ENCODE measurements at regions not wholly inside any gene's neighbourhood (a gene's known extent, or its start where the extent isn't known, plus 50 kb on each side); places are given as distances from the start of the nearest gene placed in this dataset.

DNA sequence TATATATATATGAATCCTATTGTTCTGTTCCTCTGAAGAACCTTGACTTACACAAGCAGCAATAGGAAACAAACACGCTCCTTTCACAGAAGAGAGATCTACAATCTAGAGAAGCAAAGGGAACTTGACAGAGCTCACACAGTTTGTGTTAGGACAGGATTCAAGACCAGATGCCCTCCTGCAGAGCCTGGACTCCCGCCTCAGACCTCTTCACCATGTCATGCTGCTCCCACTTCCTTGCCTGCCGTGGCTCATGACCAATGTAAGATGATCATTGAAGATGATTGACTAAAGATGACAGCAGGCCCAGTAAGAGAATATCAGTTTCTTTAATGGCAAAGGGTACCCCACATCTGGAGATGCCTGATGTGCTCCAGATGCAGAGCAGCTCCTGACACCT lies 111.2 kb upstream of the AGAP1 start:
- peaks cover 5 to 7% of the 10 kb centered on the region in 2 donors for H3K4me1 ChIP-seq (ENCODE audit: control insufficient read depth in 2 of 2, insufficient read depth in 1 of 2, low read depth in 1 of 2, low read length in 2 of 2)
- WGBS, 2 donors (ENCODE audit: extremely low coverage in 2 of 2, insufficient read length in 2 of 2, insufficient replicate concordance in 1 of 2) = no CpG with 5 or more reads among the region's 3 CpGs

DNA sequence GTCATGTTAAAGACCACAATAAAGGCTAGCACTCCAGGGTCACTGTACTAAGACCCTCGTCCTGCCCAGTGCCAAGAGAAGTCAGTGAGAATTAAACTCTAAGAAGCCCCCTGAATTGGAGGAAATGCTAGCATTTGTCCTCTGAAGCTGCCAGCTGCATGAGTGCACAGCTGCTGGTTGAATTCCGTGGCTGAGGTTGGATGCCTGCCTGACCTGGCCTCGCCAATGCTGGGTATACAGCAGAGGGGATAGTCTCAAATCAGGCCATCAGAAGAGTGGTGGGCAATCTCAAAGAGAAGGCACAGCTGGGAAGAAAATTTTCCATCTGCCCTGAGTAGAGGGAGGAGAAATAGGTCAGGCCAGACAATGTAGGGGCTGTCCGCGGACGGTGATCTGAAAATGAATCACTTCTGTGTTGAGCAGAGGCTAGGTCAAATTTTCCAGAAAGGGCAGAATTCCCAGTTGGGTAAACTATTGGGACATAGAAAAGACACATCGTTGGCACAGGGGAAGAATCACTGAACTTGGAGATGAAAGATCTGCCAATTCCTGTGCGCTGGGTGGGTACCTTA lies 110.5 kb upstream of the AGAP1 start:
- H2BK120ac ChIP-seq (ENCODE audit: low read depth, low read length) = no peak overlapping the region
- no peak overlapping the region for H4K91ac ChIP-seq (ENCODE audit: low read depth, low read length, poor library complexity)
- no peak overlapping the region for H2AK5ac ChIP-seq (ENCODE audit: low read depth, low read length)
- no peak overlapping the region for H3K9ac ChIP-seq (ENCODE audit: low read depth, low read length, poor library complexity)
- H2BK12ac ChIP-seq (ENCODE audit: low read length) = no peak overlapping the region
- H3K4me3 ChIP-seq (ENCODE audit: low read length in 2 of 2) = no peak overlapping the region
- no peak for DNase-seq (ENCODE audit: low spot score)
- H3K79me1 ChIP-seq (ENCODE audit: low read depth, low read length) = no peaks in the 10 kb centered on the region
- H3K27ac ChIP-seq (replicated peaks; ENCODE audit: low read length) = no peak overlapping the region
- no peak overlapping the region for H2BK5ac ChIP-seq (ENCODE audit: low read length)
- H3K4me1 ChIP-seq (ENCODE audit: control insufficient read depth in 2 of 2, insufficient read depth in 1 of 2, low read depth in 1 of 2, low read length in 2 of 2) = peaks cover 5 to 7% of the 10 kb centered on the region in 2 donors
- no peak overlapping the region for H3K14ac ChIP-seq (ENCODE audit: low read length)
- no peaks in the 10 kb centered on the region for H3K36me3 ChIP-seq (replicated peaks in 1 of 2; ENCODE audit: control insufficient read depth in 2 of 2, insufficient read depth in 2 of 2, low read length in 2 of 2)
- no peak overlapping the region for H3K23ac ChIP-seq (ENCODE audit: low read depth, low read length, poor library complexity)
- no CpG with 5 or more reads among the region's 8 CpGs for WGBS, 2 donors (ENCODE audit: extremely low coverage in 2 of 2, insufficient read length in 2 of 2, insufficient replicate concordance in 1 of 2)
- no peak overlapping the region for H2BK15ac ChIP-seq (ENCODE audit: low read length)
- H3K27me3 ChIP-seq (ENCODE audit: control insufficient read depth in 3 of 3, insufficient read depth in 3 of 3, low read depth in 1 of 3, low read length in 3 of 3) = no peaks in the 10 kb centered on the region
- no peaks in the 10 kb centered on the region for H3K9me3 ChIP-seq (replicated peaks in 1 of 2; ENCODE audit: control insufficient read depth in 2 of 2, insufficient read depth in 1 of 2, low read depth in 1 of 2, low read length in 2 of 2)
- no peak overlapping the region for H3K4me2 ChIP-seq (ENCODE audit: insufficient read depth, low read length, poor library complexity, severe bottlenecking)
- H2AFZ ChIP-seq (ENCODE audit: low read length) = no peak overlapping the region
- H4K8ac ChIP-seq (ENCODE audit: low read depth, low read length) = no peak overlapping the region
- no peak overlapping the region for H3K4ac ChIP-seq (ENCODE audit: low read length)
- H3K18ac ChIP-seq (ENCODE audit: low read length) = no peak overlapping the region

More for the DNA sequence above, 111.2 kb upstream of the AGAP1 start:
- Histone ChIP-seq H2BK5ac (ENCODE audit: low read length) (no peak overlapping the region), H3K9ac (ENCODE audit: low read depth, low read length, poor library complexity) (no peak overlapping the region), H3K18ac (ENCODE audit: low read length) (no peak overlapping the region), H3K4me2 (ENCODE audit: insufficient read depth, low read length, poor library complexity, severe bottlenecking) (no peak overlapping the region), H3K4ac (ENCODE audit: low read length) (no peak overlapping the region), H3K23ac (ENCODE audit: low read depth, low read length, poor library complexity) (no peak overlapping the region), H3K27me3 (ENCODE audit: control insufficient read depth in 3 of 3, insufficient read depth in 3 of 3, low read depth in 1 of 3, low read length in 3 of 3) (no peaks in the 10 kb centered on the region), H3K4me3 (ENCODE audit: low read length in 2 of 2) (no peak overlapping the region), H3K9me3 (replicated peaks in 1 of 2; ENCODE audit: control insufficient read depth in 2 of 2, insufficient read depth in 1 of 2, low read depth in 1 of 2, low read length in 2 of 2) (no peaks in the 10 kb centered on the region), H4K8ac (ENCODE audit: low read depth, low read length) (no peak overlapping the region), H3K14ac (ENCODE audit: low read length) (no peak overlapping the region), H2BK15ac (ENCODE audit: low read length) (no peak overlapping the region), H4K91ac (ENCODE audit: low read depth, low read length, poor library complexity) (no peak overlapping the region), H2AK5ac (ENCODE audit: low read depth, low read length) (no peak overlapping the region), H2BK12ac (ENCODE audit: low read length) (no peak overlapping the region), H3K79me1 (ENCODE audit: low read depth, low read length) (no peaks in the 10 kb centered on the region), H3K36me3 (replicated peaks in 1 of 2; ENCODE audit: control insufficient read depth in 2 of 2, insufficient read depth in 2 of 2, low read length in 2 of 2) (no peaks in the 10 kb centered on the region), H2AFZ (ENCODE audit: low read length) (no peak overlapping the region), H3K27ac (replicated peaks; ENCODE audit: low read length) (no peak overlapping the region), H2BK120ac (ENCODE audit: low read depth, low read length) (no peak overlapping the region)
- no peak for DNase-seq (ENCODE audit: low spot score)

DNA sequence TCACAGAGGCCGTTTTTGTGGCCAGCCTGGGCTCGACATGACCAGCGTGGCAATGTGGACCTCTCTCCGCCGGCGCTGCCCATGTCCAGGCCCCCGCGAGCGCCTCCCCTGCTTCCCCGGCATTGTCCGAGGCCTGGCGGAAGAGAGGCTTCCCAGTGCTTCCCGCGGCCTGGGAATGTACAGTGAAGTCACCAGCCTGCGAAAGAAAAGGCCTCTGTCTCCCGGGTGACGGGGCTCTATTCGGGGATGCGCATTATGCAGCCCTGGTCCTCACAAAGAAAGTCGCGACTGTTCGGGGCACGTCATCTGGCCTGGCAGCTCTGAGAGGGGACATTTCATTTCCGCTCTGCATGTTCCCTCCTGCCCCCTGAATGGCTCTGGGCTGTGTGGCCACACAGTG lies 109.2 kb upstream of the AGAP1 start:
- WGBS, 2 donors (ENCODE audit: extremely low coverage in 2 of 2, insufficient read length in 2 of 2, insufficient replicate concordance in 1 of 2) = no CpG with 5 or more reads among the region's 24 CpGs
- DNase-seq (ENCODE audit: low spot score) = peak; percentile 9
- no peak overlapping the region for H3K27ac ChIP-seq (replicated peaks; ENCODE audit: low read length)

GRCh38 chr2:235389626-235390025 lies 104.2 kb upstream of the AGAP1 start:
- no peak overlapping the region for H4K91ac ChIP-seq (ENCODE audit: low read depth, low read length, poor library complexity)
- no peak overlapping the region for H3K27ac ChIP-seq (replicated peaks; ENCODE audit: low read length)
- no peaks in the 10 kb centered on the region for H3K79me1 ChIP-seq (ENCODE audit: low read depth, low read length)
- H2BK12ac ChIP-seq (ENCODE audit: low read length) = no peak overlapping the region
- H3K9me3 ChIP-seq (replicated peaks in 1 of 2; ENCODE audit: control insufficient read depth in 2 of 2, insufficient read depth in 1 of 2, low read depth in 1 of 2, low read length in 2 of 2) = peaks cover 0 to 3% of the 10 kb centered on the region in 2 donors
- H2BK15ac ChIP-seq (ENCODE audit: low read length) = no peak overlapping the region
- H3K4me3 ChIP-seq (ENCODE audit: low read length in 2 of 2) = no peak overlapping the region
- no peak overlapping the region for H4K8ac ChIP-seq (ENCODE audit: low read depth, low read length)
- DNase-seq (ENCODE audit: low spot score) = no peak
- no peak overlapping the region for H2AFZ ChIP-seq (ENCODE audit: low read length)
- H3K14ac ChIP-seq (ENCODE audit: low read length) = no peak overlapping the region
- WGBS, 2 donors (ENCODE audit: extremely low coverage in 2 of 2, insufficient read length in 2 of 2, insufficient replicate concordance in 1 of 2) = no CpG with 5 or more reads among the region's 5 CpGs
- H2BK5ac ChIP-seq (ENCODE audit: low read length) = no peak overlapping the region
- peak overlapping the region; percentile 2 for H3K18ac ChIP-seq (ENCODE audit: low read length)
- H3K4me2 ChIP-seq (ENCODE audit: insufficient read depth, low read length, poor library complexity, severe bottlenecking) = no peak overlapping the region
- no peak overlapping the region for H3K4ac ChIP-seq (ENCODE audit: low read length)
- H3K23ac ChIP-seq (ENCODE audit: low read depth, low read length, poor library complexity) = no peak overlapping the region
- H2AK5ac ChIP-seq (ENCODE audit: low read depth, low read length) = no peak overlapping the region
- no peak overlapping the region for H3K9ac ChIP-seq (ENCODE audit: low read depth, low read length, poor library complexity)
- no peaks in the 10 kb centered on the region for H3K27me3 ChIP-seq (ENCODE audit: control insufficient read depth in 3 of 3, insufficient read depth in 3 of 3, low read depth in 1 of 3, low read length in 3 of 3)
- no peak overlapping the region for H2BK120ac ChIP-seq (ENCODE audit: low read depth, low read length)
- peaks cover 2 to 7% of the 10 kb centered on the region in 2 donors for H3K4me1 ChIP-seq (ENCODE audit: control insufficient read depth in 2 of 2, insufficient read depth in 1 of 2, low read depth in 1 of 2, low read length in 2 of 2)
- no peaks in the 10 kb centered on the region for H3K36me3 ChIP-seq (replicated peaks in 1 of 2; ENCODE audit: control insufficient read depth in 2 of 2, insufficient read depth in 2 of 2, low read length in 2 of 2)

More for the DNA sequence above, 109.2 kb upstream of the AGAP1 start:
- H2AK5ac ChIP-seq (ENCODE audit: low read depth, low read length) = no peak overlapping the region
- no peak overlapping the region for H2BK5ac ChIP-seq (ENCODE audit: low read length)
- no peaks in the 10 kb centered on the region for H3K27me3 ChIP-seq (ENCODE audit: control insufficient read depth in 3 of 3, insufficient read depth in 3 of 3, low read depth in 1 of 3, low read length in 3 of 3)
- no peak overlapping the region for H4K91ac ChIP-seq (ENCODE audit: low read depth, low read length, poor library complexity)
- no peak overlapping the region for H3K14ac ChIP-seq (ENCODE audit: low read length)
- no peak overlapping the region for H3K23ac ChIP-seq (ENCODE audit: low read depth, low read length, poor library complexity)
- H2BK120ac ChIP-seq (ENCODE audit: low read depth, low read length) = no peak overlapping the region
- H4K8ac ChIP-seq (ENCODE audit: low read depth, low read length) = no peak overlapping the region
- H3K9me3 ChIP-seq (replicated peaks in 1 of 2; ENCODE audit: control insufficient read depth in 2 of 2, insufficient read depth in 1 of 2, low read depth in 1 of 2, low read length in 2 of 2) = no peaks in the 10 kb centered on the region
- H3K79me1 ChIP-seq (ENCODE audit: low read depth, low read length) = no peaks in the 10 kb centered on the region
- no peak overlapping the region for H3K9ac ChIP-seq (ENCODE audit: low read depth, low read length, poor library complexity)
- H3K18ac ChIP-seq (ENCODE audit: low read length) = peak overlapping the region; percentile 84
- no peak overlapping the region for H3K4ac ChIP-seq (ENCODE audit: low read length)
- H3K4me2 ChIP-seq (ENCODE audit: insufficient read depth, low read length, poor library complexity, severe bottlenecking) = no peak overlapping the region
- H3K4me3 ChIP-seq (ENCODE audit: low read length in 2 of 2) = no peak overlapping the region
- peak overlapping the region; percentile 30 for H2BK15ac ChIP-seq (ENCODE audit: low read length)
- peaks cover 5 to 7% of the 10 kb centered on the region in 2 donors for H3K4me1 ChIP-seq (ENCODE audit: control insufficient read depth in 2 of 2, insufficient read depth in 1 of 2, low read depth in 1 of 2, low read length in 2 of 2)
- no peak overlapping the region for H2BK12ac ChIP-seq (ENCODE audit: low read length)
- peak overlapping the region; percentile 98 for H2AFZ ChIP-seq (ENCODE audit: low read length)
- no peaks in the 10 kb centered on the region for H3K36me3 ChIP-seq (replicated peaks in 1 of 2; ENCODE audit: control insufficient read depth in 2 of 2, insufficient read depth in 2 of 2, low read length in 2 of 2)

Data from neuronal stem cell (in vitro differentiated cells).